HG02571 (cell line): ENCODE measurements at regions not wholly inside any gene's neighbourhood (a gene's known extent, or its start where the extent isn't known, plus 50 kb on each side); places are given as distances from the start of the nearest gene placed in this dataset.

Source experiments
- ATAC-seq: cut with Tn5 transposase; IDR thresholded peaks from one replicate; pipeline ENCODE4 v1.9.1; 2021; ENCODE audit warnings: mild to moderate bottlenecking, moderate library complexity; ENCODE audit not compliant: unreplicated experiment

DNA sequence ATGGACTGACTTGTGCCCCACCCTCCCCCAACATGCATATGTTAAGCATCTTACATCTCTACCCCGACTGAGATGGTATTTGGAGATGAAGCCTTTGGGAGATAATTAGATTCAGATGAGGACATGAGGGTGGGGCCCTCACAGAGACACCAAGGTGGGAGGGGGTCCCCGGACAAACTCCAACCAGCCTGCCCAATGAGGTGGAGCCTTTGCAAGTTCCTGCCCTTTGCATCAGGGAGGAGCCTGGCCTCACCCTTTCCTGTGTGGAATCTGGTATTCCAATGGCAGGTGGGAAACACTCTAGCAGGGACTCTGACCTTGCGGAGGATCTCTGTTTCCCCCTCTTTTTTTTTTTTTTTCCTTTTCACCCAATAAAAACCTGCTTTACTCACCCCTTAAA, 589.9 kb upstream of the BOD1L1 start:
- no peak for ATAC-seq

DNA sequence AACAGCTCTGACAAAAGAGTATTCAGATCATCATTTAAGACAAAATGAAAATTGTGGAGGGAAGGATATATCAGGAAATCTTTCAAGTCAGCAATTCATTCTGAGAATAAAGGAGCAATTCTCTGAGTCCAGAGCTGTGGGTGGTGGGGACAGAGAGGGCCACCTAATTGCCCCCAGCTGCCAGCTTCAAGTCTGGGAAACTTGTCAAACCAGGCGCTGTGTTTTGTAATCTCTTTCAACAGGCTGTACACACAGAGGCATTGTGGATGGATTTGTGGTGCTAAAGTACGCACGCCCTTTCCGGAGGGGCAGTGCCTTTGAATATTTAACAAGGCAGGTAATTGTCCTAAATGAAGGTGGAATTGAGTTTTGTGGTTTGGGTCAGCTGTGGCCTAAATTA, 591.1 kb upstream of the BOD1L1 start:
- ATAC-seq: no peak

DNA sequence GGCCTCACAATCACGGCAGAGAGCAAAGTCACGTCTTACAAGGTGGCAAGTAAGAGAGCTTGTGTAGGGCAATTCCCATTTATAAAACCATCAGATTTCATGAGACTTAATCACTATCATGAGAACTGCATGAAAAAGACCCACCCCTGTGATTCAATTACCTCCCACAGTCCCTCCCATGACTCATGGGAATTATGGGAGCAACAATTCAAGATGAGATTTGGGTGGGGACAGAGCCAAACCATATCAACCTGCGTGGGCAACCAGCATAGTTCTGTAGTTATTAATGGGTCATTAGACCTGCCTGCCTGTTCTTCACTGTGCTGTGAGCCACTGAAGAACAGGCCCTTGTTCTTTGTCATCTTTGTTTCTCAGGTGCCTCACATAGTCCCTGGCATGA, 593.7 kb upstream of the BOD1L1 start:
- ATAC-seq: no peak

DNA sequence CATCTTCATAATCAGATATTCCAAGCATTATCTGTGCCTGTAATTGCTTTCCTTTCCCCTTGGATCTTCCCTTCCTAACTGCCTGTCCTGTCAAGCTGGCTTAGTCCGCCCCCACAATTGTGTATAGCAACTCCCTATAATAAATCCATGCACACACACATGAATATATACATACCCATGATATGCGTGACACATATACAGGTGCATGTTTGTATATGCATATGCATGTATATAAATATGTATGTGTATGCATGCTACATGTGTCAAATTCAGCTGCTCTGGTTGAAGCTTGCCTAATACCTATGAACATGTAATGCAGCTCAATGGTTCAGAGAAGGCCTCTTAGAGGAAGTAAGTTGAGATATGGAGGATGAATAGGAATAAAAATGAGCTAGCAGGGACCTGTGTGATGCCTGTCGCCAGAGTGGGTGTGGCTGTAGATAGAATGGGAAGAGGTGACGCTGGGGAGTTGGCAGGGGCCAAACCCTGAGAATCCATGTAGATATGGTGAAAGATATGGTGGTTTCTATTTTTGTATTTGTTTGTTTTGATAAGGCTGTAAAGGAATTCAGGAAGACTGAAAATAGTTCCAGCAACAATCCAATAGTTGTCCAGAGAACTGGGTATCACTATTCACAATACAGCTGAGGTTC, 595.0 kb upstream of the BOD1L1 start:
- ATAC-seq: no peak

DNA sequence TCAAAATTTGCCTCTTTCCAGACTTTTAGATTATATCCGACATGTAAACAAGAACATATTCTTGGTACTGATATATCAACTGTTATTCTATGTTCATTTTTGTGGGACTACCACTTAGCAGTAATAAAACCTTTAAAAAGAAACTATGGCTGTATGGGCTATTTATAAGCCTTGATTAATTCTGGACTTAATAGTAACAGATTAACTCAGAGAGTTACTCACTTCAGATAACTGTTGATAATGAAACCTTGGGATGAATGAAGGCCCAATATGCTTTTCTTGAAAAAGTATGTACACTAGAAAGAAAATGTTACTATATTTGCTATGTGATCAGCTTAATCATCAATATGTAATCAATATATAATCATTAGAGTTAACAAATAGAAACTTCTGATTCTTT, 595.9 kb upstream of the BOD1L1 start:
- ATAC-seq: no peak

DNA sequence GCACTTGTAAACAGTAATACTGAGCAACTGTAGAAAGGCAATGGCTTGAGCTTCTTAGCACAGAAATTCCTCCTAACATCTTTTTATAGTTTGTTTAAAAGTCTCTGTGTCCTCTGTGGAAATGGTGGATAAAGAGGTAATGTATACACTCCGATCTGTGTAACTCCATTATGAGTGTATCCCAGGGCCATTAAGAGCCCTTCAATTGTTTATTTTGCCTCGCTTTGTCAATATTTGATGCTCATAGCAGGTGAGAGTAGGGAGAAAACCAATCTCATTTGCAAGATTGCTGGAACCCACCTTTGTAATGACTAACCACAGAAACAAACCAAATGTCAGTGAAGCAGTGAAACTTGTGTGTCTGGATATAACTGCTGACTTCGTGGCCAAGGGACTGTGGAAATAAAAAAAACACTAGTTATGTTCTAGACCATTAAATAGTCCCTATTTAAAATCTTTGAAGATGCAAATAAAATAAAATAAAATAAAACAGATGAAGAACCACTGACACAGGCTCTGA, 598.2 kb upstream of the BOD1L1 start:
- no peak for ATAC-seq

DNA sequence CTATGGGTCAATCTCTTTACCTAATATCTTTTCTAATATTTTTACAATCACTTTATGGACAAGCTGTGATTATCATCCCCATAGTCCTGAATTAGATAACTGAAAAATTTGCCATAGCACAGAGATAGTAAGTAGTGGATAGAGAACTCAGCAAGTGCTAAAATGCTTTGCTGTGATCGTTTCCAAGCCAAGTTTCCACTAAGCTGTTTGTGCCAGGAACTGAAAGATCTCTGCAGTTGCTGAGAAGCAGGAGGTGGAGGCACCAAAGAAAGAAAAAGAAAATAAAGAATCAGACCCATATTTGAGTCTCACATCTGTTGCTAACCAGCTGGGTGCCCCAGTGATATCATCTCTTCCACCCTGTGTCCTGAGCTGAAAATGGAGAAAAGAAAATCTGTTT, 605.6 kb upstream of the BOD1L1 start:
- ATAC-seq: no peak

DNA sequence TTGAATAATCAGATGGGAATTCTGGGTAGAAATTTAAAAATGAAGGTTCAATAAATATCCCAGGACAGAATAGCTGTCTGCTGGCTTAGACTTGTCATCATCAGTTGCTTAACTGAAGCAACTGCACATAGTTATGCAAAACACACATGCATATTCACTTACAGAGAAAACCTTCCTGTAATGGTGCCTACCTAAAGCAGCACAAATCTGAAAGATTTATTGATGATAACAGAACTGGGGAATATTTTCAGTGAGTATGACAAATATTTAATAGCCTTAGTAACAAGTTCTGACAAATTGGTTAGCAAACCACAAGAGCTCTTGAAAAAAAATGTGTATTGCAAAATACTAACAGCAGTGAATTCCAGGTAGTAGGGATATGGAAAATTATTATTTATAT, 606.8 kb upstream of the BOD1L1 start:
- no peak for ATAC-seq

DNA sequence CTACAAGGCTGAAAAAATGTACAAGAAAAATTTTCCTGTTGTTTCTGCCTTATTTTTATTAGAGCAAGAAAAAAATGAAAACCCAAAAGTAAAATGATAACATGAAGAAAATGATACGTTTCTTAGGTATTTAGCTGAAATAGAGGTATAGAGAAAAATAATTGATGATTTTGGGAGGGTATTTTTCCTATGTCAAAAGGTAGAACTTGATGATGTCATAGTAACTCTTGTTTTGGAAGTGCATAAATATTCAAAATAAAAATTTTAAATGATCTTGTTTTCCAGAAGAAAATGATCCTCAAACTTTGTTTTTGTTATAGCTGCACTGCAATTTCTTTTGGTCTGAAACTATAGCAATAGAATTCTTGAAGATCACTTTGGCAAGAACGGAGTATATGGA, 608.8 kb upstream of the BOD1L1 start:
- ATAC-seq: no peak

DNA sequence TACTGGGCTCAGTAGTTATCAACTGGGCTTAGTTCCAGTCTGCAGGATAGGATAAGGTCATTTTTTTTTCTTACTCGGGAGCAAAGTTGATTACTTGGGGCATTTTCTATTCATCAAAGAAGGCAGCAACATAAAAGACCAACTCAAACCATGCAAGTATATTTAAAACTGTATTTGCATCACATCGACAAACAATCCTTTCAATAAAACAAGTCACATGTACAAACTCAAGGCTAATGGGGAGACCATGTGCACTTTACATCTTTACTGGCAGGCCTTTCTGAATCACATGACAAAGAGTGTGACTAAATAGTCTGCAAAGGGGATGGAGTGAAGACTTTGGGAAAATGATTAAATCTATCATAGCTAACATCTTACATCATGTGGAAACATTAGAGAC, 610.4 kb upstream of the BOD1L1 start:
- ATAC-seq: no peak

DNA sequence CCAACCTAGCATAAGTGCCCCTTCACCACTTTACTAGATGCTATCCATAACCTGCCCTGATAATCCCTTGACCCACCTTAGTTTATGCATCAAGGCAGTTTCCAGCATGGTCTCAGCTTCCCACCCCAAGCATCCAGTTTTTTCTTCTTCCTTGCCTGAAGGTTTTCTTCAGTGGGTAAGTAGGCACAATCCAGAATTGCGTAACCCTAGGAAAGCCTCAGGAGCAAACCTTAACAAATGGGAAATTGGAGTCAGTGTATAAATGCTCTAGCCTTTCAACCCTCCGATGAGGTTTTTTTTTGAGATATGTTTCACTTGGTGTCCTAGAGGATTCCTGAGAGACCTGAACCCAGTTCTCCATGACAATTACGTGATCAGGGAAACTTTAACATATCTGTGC, 614.0 kb upstream of the BOD1L1 start:
- ATAC-seq: no peak

DNA sequence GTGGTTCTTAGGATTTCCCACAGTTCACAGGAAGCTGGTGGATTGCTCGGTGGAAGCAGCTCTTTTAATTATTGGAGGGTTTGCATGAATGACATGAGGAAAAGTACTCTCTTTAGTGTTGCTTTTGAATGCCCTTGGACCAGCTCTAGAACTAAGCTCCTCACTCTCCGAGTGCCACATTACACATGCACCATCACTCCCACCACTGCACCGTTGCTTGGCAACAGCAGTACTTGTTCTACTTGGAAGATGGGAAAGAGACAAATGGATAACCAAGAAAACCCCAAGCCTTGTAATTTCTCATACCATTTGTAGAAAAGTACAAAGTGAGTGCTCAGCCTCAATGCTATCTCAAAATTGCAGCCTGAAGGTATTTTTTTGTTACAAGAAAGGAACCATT, 620.2 kb upstream of the BOD1L1 start:
- no peak for ATAC-seq

DNA sequence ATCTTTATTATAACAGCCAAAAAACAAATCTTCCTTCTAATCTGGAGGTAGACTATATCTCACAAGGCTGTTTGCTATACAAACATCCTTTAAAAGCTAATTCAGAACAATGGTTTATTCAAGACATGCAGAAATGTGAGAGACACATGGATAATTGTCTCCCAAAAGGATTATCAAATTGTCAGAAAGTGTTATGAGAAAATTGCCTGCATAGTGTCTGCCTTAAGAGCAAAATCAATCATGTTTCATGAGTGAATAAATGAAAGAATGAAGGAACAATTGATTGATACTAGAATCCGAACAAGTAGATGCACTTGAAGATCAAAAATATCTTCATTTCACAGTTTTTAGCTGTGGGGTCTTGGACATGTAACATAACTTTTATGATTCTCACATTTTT, 621.7 kb upstream of the BOD1L1 start:
- ATAC-seq: no peak

DNA sequence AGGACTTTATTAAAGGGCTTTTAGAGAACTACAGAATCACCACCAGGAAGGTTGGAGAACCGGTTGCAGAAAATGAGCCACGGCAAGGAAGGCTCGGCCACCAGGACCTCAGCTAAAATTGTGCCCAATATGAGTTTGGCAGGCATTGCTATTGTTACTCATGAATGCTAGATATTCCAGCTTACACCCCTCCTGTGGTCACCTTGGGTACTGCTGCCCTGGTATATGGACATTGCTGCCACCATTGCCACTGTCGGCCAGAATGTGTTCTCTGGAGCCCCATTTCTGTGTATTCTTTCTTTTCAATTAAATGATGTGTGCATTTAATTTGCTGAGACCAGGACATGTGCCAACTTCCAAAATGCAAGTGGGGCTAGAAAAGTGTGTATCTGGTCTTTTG, 626.7 kb upstream of the BOD1L1 start:
- no peak for ATAC-seq

DNA sequence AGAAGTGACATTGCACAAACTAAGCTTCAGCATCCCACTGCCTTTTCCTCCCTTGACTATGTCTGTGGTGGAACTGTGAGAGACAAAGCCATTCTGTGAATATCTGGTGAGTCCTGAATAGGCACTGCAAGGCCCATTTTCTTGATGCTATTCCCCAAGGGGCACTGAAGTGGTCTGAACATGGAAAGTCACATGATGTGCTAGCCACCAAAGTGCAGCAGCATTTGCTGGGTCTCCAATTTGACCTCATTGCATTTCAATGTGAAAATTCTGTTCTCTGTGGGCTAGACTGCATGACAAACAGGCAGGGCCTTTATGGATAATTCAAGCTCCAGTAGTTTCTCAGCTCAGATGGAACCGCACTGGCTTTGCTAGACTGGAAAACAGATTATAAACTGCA, 627.4 kb upstream of the BOD1L1 start:
- ATAC-seq: no peak

DNA sequence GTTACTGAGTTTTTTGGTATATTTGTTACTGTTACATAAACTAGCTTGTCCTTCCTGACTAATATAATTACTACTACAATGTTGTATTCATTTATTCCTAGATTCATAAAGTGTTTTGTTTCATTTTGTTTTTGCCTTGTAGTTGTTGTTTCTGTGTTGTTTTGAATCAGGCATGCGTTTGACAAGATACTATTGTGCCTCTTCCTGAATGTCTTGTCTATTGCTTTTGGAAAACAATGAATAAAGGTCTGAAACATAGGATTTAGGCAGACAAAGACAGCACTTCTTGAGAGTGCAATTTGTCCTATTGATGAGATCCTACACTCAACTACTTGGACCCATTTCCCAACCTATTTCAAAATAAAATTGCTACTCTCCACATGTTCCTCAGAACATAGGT, 630.4 kb upstream of the BOD1L1 start:
- ATAC-seq: no peak

DNA sequence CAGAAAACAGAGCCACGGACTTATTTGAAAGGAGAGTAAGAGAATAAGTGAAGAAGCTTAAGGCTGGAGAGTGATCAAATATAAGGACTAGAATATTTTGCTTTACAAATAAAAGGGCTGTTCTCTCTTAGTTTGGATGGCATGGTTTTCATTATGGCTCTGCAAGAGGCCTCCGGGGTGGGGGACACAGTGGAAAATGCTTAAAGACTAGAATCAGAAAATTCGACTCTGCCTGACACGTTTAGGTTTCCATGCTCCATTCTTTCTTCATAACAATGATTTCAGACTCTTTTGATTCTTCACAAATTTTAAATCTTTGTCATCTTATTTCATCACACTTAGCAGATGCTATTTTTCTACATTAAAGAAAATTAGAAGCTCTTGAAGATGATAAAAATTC, 632.4 kb upstream of the BOD1L1 start:
- no peak for ATAC-seq

DNA sequence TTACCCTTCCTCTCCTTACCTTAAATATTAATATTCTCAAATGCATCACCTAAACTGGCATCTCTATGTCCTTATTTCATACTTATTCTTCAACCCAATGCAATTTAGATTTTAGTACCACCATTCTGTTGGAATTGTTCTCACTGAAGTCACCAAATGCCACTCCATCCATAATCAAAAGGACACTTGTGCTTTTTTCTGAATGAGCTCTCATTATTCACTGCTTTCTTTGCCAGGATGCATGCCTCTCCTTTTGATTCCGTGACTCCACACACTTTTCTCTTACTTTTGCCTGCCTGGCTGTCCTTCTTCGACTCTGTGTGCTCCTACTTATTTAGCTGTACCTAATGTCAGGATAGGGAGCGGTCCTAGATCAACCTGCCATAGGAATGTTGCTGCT, 633.1 kb upstream of the BOD1L1 start:
- ATAC-seq: no peak

DNA sequence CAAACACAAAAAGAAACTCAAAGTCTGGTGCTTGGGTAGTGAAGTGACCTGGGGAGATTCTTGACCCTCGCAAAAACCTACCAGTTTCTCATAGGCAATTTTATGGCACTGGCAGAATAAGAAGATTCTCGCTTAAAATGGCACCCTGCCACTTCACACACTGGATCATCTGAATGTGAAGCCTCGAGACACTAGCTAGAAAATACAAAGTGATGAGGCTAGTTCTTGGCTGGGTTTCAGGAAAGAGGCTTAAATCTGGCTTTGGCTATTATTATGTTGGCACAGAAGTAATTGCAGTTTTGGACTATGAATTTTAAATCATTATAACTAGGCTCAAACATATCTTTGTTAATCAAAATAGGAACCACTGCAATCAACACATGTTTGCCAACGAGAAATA, 634.7 kb upstream of the BOD1L1 start:
- ATAC-seq: no peak

DNA sequence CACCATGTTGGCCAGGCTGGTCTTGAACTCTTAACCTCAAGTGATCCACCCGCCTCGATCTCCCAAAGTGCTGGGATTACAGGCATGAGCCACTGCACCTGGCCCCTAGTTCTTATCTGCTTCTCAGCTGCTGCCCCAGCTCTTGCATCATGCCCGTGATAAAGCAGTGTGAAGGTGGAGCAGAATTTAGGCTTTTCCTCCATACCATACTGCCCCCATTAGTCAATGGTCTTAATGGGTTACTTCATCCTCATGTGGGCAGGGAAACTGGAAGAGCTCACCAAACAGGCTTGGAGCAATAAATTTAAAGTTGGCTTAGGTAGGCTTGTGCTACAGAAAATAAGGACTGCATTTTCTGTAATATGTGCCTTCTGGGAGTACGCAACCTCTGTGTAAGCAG, 636.9 kb upstream of the BOD1L1 start:
- no peak for ATAC-seq

DNA sequence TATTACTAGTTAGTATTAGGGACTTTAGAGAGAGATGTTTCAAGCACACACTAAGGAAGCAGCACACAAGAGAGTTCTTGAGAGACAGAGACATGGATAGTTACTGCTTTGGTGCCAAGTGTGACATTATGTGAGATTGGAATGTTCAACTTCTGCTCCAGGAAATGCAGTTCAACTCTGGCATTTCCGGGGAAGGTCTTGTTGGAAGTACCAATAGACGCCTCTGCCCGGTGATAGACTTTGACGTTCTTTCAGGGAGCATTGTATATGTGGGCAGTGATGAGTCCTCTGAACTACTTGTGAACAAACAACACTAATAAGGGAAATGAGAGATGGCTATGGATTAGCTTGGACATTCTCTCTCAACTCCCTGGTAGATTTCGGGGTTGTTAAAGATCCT, 638.1 kb upstream of the BOD1L1 start:
- ATAC-seq: no peak

DNA sequence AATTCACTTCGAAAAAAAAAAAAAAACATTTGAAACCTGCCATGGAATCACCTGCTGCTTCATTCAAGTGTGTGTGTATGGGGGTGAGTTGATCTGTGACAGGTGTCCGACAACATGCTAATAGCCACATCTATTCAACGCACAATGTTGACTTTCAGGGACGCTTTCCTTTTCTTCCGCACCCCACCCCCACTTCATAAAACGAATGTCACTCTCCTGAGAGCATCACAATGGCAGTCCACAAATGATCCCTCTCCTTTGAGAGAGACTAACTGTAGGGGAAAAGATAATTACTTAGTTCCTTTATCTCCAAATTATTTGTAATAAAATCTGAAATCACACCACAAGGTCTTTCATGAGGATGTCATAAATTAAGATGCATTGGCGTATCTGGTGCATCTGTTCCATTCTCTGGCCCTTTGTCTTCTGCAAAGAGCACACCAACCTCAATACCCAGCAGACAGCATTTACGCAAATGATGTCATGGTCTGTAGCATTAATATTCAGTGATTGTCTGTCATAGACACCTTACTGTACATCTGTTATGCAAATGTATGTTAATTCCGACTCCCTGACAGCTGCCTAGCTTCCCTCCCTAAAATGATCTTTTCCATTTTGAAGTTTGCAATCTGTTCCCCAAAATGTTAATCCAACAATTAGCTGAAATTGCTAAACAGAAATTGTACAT, 640.0 kb upstream of the BOD1L1 start:
- ATAC-seq: no peak

DNA sequence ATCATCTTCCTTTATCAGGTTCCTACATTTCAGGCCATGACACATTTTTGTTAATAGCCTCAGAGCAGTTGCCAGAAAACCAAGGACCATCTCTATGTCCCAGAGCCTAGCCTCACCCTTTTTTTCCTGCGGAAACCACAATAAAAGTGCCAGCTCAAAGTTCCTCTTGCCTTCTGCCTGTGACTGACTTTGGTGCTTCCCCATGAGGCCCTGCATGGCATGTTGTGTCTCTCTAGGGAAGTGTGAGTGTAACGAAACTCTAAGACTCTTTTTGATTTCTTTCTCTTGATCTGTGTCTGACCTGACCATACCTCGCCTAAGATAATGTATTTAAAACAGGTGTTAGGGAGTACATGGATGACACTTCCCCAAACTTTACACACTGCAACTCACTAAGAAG, 642.3 kb upstream of the BOD1L1 start:
- no peak for ATAC-seq
